Smooth muscle cell (in vitro differentiated cells): ENCODE measurements at regions not wholly inside any gene's neighbourhood (a gene's known extent, or its start where the extent isn't known, plus 50 kb on each side); places are given as distances from the start of the nearest gene placed in this dataset.

Experiments used
- DNase-seq: peaks from one replicate; lab custom pipeline; 2025; ENCODE audit not compliant: unreplicated experiment; lab: John Stamatoyannopoulos, UW
- H2AFZ ChIP-seq: fragments of 200-600 bp; sonication (generic); 2 replicates; pipeline ENCODE4 v1.6.0; 2016; ENCODE audit warnings: antibody characterized with exemption, low read depth, mild to moderate bottlenecking
- H3F3A ChIP-seq: fragments of 200-600 bp; sonication (generic); 2 replicates; pipeline ENCODE4 v1.6.0; 2017; ENCODE audit warnings: antibody characterized with exemption, low read depth
- H3K27ac ChIP-seq: fragments of 200-600 bp; sonication (generic); 2 replicates; pipeline ENCODE4 v1.5.1; 2016; ENCODE audit warnings: low read depth, mild to moderate bottlenecking
- H3K27me3 ChIP-seq: fragments of 200-600 bp; sonication (generic); 2 replicates; pipeline ENCODE4 v1.6.1; 2016; ENCODE audit warnings: low read depth, mild to moderate bottlenecking
- H3K36me3 ChIP-seq: fragments of 200-600 bp; sonication (generic); 2 replicates; pipeline ENCODE4 v1.5.1; 2016; ENCODE audit warnings: low read depth
- H3K4me1 ChIP-seq: fragments of 200-600 bp; sonication (generic); 2 replicates; pipeline ENCODE4 v1.5.1; 2016; ENCODE audit warnings: low read depth
- H3K4me2 ChIP-seq: fragments of 200-600 bp; sonication (generic); 2 replicates; pipeline ENCODE4 v1.6.0; 2016; ENCODE audit warnings: mild to moderate bottlenecking
- H3K4me3 ChIP-seq: fragments of 200-600 bp; sonication (generic); 2 replicates; pipeline ENCODE4 v1.5.1; 2016; ENCODE audit warnings: mild to moderate bottlenecking
- H3K79me2 ChIP-seq: fragments of 200-600 bp; sonication (generic); 2 replicates; pipeline ENCODE4 v1.6.0; 2016; ENCODE audit warnings: low read depth, mild to moderate bottlenecking
- H3K9ac ChIP-seq: fragments of 200-600 bp; sonication (generic); 2 replicates; pipeline ENCODE4 v1.6.0; 2016; ENCODE audit warnings: low read depth
- H3K9me3 ChIP-seq: fragments of 200-600 bp; sonication (generic); replicated peaks from 2 replicates; pipeline ENCODE4 v1.5.1; 2016; ENCODE audit warnings: low read depth
- H4K20me1 ChIP-seq: fragments of 200-600 bp; sonication (generic); 2 replicates; pipeline ENCODE4 v1.6.0; 2016; ENCODE audit warnings: low read depth
- CTCF ChIP-seq: fragments of 200-600 bp; sonication (generic); IDR thresholded peaks from 2 replicates; pipeline ENCODE4 v1.5.1; 2017; ENCODE audit warnings: borderline replicate concordance, mild to moderate bottlenecking, antibody characterized with exemption; ENCODE audit not compliant: insufficient read depth, poor library complexity, severe bottlenecking
- WGBS: methylation state at CpG from one replicate; pipeline ENCODE4 v1.1.7; 2016; ENCODE audit warnings: low lambda C conversion rate; 5-methylcytosine and 5-hydroxymethylcytosine counted together

- Histone ChIP-seq H2AFZ (no peak overlapping the region), H4K20me1 (no peaks in the 10 kb centered on the region), H3K36me3 (no peaks in the 10 kb centered on the region), H3K9me3 (no peaks in the 10 kb centered on the region), H3K4me3 (no peak overlapping the region), H3K27me3 (no peaks in the 10 kb centered on the region), H3K27ac (no peak overlapping the region), H3F3A (no peaks in the 10 kb centered on the region), H3K4me1 (peaks cover 30% of the 10 kb centered on the region), H3K4me2 (peak overlapping the region; percentile 53), H3K79me2 (no peaks in the 10 kb centered on the region), H3K9ac (no peak overlapping the region)
- TF ChIP-seq CTCF, result no peak
- WGBS, result 7% methylated on average over 5 of the region's 5 CpGs
- DNase-seq, result no peak
These were observed 191.9 kb downstream of the ARL4C start for GRCh38 chr2:234304950-234305349.

- Histone ChIP-seq H2AFZ (no peak overlapping the region), H3K9me3 (no peaks in the 10 kb centered on the region), H3F3A (no peaks in the 10 kb centered on the region), H3K4me2 (no peak overlapping the region), H3K27ac (no peak overlapping the region), H3K4me1 (peaks cover 22% of the 10 kb centered on the region), H3K79me2 (no peaks in the 10 kb centered on the region), H3K9ac (no peak overlapping the region), H3K36me3 (no peaks in the 10 kb centered on the region), H4K20me1 (no peaks in the 10 kb centered on the region), H3K4me3 (no peak overlapping the region), H3K27me3 (no peaks in the 10 kb centered on the region)
- no peak for DNase-seq
- no peak for TF ChIP-seq CTCF
- WGBS, result 96% methylated on average over 4 of the region's 4 CpGs
These were observed 194.3 kb downstream of the ARL4C start for GRCh38 chr2:234302664-234302991.

- Histone ChIP-seq H3K27ac (no peak overlapping the region), H4K20me1 (no peaks in the 10 kb centered on the region), H3K9ac (no peak overlapping the region), H3K4me1 (peaks cover 21% of the 10 kb centered on the region), H3K4me2 (no peak overlapping the region), H3K36me3 (no peaks in the 10 kb centered on the region), H3K9me3 (no peaks in the 10 kb centered on the region), H2AFZ (no peak overlapping the region), H3F3A (no peaks in the 10 kb centered on the region), H3K79me2 (no peaks in the 10 kb centered on the region), H3K4me3 (no peak overlapping the region), H3K27me3 (no peaks in the 10 kb centered on the region)
- no peak for TF ChIP-seq CTCF
- no peak for DNase-seq
- WGBS, result 75% methylated on average over 18 of the region's 18 CpGs
These were observed 195.7 kb downstream of the ARL4C start for GRCh38 chr2:234300932-234301823.

GRCh38 chr2:234300391-234300925 is 196.4 kb downstream of the ARL4C start:
- DNase-seq, result no peak
- Histone ChIP-seq H3K36me3 (no peaks in the 10 kb centered on the region), H3K9me3 (no peaks in the 10 kb centered on the region), H2AFZ (no peak overlapping the region), H4K20me1 (no peaks in the 10 kb centered on the region), H3K4me2 (no peak overlapping the region), H3K27me3 (no peaks in the 10 kb centered on the region), H3F3A (no peaks in the 10 kb centered on the region), H3K9ac (no peak overlapping the region), H3K27ac (no peak overlapping the region), H3K79me2 (no peaks in the 10 kb centered on the region), H3K4me1 (peaks cover 14% of the 10 kb centered on the region), H3K4me3 (no peak overlapping the region)
- 90% methylated on average over 6 of the region's 6 CpGs for WGBS
- no peak for TF ChIP-seq CTCF
